ENCODE measurements at regions not wholly inside any gene's neighbourhood (a gene's known extent, or its start where the extent isn't known, plus 50 kb on each side); places are given as distances from the start of the nearest gene placed in this dataset.
"Not testable (repeated sequence)": the region's sequence is repeated elsewhere in the genome, so short reads cannot be mapped to it uniquely, and the experiment has no call there.

DNA sequence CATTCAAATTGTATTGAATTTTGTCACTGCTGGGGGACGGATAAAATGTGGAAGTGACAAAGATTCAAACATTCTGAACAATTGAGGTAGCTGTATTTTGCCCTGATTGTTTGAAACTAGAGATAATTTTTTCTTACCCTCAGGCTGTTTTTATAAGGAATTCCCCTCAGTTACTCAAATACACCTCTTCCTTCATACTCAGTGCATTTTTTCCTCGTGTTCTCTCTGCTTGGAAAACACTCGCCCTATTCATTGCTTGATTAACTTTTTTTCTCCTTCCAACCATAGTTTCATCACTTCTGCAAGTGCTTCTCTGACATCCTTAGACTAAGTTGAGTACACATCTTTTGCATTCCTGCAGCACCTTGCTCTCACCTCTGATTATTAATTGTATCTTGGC, 454.5 kb upstream of the FAM174A start:
- intact Hi-C loops (cut with DNase I; ENCODE audit: low total_unique reads); H3K4me1 ChIP-seq; DNase-seq (ENCODE audit: low spot score in 2 of 2); H3K9me3 ChIP-seq; H3K27me3 ChIP-seq; H3K27ac ChIP-seq; H3K36me3 ChIP-seq; H3K4me3 ChIP-seq: not testable (repeated sequence)

DNA sequence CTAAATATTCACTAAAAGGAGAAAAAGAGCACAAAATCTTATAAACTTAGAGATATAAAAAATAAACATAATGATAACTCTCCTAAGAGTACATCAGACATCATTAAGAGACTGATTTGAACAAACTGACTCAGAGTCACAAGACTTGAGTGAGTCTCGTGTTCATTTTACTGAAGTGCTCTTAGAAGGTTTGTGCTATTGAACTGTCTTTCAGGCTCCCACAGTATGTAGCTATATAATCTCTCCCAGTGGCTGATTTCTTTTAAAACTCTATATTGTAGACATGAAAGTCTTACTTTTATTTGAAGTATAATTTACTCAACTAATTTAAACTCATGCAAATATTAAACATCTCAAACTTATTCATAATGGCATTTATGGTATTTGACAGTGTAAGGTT, 456.0 kb upstream of the FAM174A start:
- H3K27me3 ChIP-seq; intact Hi-C loops (cut with DNase I; ENCODE audit: low total_unique reads); H3K9me3 ChIP-seq; H3K27ac ChIP-seq; H3K4me3 ChIP-seq; H3K4me1 ChIP-seq; H3K36me3 ChIP-seq; DNase-seq (ENCODE audit: low spot score in 2 of 2): not testable (repeated sequence)

DNA sequence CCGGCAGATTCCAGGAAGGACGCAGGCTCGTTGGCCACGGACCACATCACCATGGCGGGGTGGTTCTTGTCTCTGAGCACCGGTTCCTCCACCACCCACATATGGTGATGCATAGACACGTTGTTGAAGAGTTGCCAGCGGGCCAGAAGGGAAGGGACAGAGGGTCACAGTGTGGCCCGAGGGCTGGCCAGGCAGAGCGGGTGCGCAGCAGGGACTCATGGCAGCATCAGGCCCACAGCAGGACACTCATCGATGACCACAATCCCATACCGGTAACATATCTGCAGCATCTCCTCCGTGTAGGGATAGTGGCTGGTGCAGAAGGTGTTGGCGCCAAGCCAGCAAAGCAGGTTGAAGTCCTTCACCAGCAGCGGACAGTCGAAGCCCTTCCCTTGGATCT, 469.2 kb upstream of the FAM174A start:
- H3K27me3 ChIP-seq; H3K9me3 ChIP-seq; H3K36me3 ChIP-seq; DNase-seq (ENCODE audit: low spot score in 2 of 2); H3K4me1 ChIP-seq; H3K4me3 ChIP-seq; intact Hi-C loops (cut with DNase I; ENCODE audit: low total_unique reads); H3K27ac ChIP-seq: not testable (repeated sequence)

DNA sequence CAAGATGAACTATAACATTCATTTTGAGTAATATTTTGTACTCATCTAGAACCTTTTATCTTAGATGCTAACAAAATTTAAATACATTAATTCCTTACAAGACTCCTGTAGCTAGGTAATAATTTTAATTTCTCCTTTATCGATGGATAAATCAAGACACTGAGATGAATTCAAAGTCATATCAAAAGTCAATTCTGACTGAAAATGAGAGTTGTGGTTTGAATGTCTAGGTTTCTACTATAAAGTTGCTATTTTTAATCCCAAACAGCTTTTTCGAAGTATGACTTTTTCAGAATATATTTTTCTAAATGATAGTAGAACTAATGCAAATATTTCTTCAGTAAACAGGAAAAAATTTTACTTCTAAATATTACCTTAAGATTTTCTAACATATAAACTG, 491.7 kb upstream of the FAM174A start:
- Histone ChIP-seq H3K27ac (no peak overlapping the region), H3K4me1 (no peaks in the 10 kb centered on the region), H3K9me3 (no peaks in the 10 kb centered on the region), H3K4me3 (no peak overlapping the region), H3K27me3 (no peaks in the 10 kb centered on the region), H3K36me3 (no peaks in the 10 kb centered on the region)
- DNase-seq (ENCODE audit: low spot score in 2 of 2), result no peak
- TF ChIP-seq, protein P1, sequence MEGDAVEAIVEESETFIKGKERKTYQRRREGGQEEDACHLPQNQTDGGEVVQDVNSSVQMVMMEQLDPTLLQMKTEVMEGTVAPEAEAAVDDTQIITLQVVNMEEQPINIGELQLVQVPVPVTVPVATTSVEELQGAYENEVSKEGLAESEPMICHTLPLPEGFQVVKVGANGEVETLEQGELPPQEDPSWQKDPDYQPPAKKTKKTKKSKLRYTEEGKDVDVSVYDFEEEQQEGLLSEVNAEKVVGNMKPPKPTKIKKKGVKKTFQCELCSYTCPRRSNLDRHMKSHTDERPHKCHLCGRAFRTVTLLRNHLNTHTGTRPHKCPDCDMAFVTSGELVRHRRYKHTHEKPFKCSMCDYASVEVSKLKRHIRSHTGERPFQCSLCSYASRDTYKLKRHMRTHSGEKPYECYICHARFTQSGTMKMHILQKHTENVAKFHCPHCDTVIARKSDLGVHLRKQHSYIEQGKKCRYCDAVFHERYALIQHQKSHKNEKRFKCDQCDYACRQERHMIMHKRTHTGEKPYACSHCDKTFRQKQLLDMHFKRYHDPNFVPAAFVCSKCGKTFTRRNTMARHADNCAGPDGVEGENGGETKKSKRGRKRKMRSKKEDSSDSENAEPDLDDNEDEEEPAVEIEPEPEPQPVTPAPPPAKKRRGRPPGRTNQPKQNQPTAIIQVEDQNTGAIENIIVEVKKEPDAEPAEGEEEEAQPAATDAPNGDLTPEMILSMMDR (IDR thresholded peaks at IDR 0.05), result no peak
- TF ChIP-seq POLR2A (IDR thresholded peaks at IDR 0.05) (no peak), POLR2AphosphoS5 (IDR thresholded peaks at IDR 0.05) (no peak)
- intact Hi-C loops (cut with DNase I; ENCODE audit: low total_unique reads), result no loop called here

DNA sequence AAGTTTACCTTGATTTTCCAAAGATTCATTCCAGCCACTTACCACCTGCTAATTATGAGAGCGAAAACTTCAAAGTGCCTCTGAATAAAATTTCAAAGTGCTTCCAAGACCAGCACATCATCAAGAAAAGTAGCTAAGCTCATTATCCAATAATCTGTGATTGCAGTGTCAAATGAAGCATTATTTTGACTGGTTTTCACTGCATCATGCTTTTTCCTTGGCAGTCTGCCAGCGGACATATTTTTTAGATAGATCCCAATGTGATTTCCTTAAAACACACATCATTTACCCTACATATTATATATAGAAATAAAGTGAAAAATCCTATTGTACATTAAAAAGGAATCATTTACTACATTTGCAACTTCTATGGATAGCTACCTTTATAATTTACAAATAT, 508.6 kb upstream of the FAM174A start:
- Histone ChIP-seq H3K27ac (no peak overlapping the region), H3K36me3 (no peaks in the 10 kb centered on the region), H3K9me3 (no peaks in the 10 kb centered on the region), H3K27me3 (no peaks in the 10 kb centered on the region), H3K4me1 (no peaks in the 10 kb centered on the region), H3K4me3 (no peak overlapping the region)
- TF ChIP-seq POLR2A (IDR thresholded peaks at IDR 0.05) (no peak), POLR2AphosphoS5 (IDR thresholded peaks at IDR 0.05) (no peak)
- TF ChIP-seq, protein P1 (IDR thresholded peaks at IDR 0.05), result no peak
- intact Hi-C loops (cut with DNase I; ENCODE audit: low total_unique reads), result no loop called here
- no peak for DNase-seq (ENCODE audit: low spot score in 2 of 2)

DNA sequence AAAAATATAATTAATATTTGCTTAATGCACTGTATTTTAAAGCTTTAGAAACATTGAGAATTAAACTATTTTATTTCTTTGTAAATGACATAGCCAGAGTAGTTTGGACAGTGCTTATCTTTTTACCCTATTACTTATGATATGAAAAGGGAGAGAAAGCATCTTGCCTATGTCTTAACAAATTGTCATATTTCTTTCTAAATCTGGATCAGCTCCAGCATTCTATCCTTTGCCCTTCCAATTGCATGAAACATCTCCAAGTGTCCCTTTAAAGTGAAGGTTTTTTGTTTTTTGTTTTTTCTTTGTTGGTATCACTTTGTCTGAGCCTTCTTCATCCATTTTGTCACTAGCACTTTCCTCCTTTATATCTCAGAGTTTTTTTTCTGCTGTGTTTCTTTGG, 511.6 kb upstream of the FAM174A start:
- Histone ChIP-seq H3K36me3 (no peaks in the 10 kb centered on the region), H3K4me3 (no peak overlapping the region), H3K27me3 (no peaks in the 10 kb centered on the region), H3K9me3 (no peaks in the 10 kb centered on the region), H3K4me1 (no peaks in the 10 kb centered on the region), H3K27ac (no peak overlapping the region)
- TF ChIP-seq, protein P1 (IDR thresholded peaks at IDR 0.05), result no peak
- no peak for TF ChIP-seq POLR2AphosphoS5 (IDR thresholded peaks at IDR 0.05)
- TF ChIP-seq POLR2A (IDR thresholded peaks at IDR 0.05), result no peak
- no peak for DNase-seq (ENCODE audit: low spot score in 2 of 2)
- intact Hi-C loops (cut with DNase I; ENCODE audit: low total_unique reads), result no loop called here

DNA sequence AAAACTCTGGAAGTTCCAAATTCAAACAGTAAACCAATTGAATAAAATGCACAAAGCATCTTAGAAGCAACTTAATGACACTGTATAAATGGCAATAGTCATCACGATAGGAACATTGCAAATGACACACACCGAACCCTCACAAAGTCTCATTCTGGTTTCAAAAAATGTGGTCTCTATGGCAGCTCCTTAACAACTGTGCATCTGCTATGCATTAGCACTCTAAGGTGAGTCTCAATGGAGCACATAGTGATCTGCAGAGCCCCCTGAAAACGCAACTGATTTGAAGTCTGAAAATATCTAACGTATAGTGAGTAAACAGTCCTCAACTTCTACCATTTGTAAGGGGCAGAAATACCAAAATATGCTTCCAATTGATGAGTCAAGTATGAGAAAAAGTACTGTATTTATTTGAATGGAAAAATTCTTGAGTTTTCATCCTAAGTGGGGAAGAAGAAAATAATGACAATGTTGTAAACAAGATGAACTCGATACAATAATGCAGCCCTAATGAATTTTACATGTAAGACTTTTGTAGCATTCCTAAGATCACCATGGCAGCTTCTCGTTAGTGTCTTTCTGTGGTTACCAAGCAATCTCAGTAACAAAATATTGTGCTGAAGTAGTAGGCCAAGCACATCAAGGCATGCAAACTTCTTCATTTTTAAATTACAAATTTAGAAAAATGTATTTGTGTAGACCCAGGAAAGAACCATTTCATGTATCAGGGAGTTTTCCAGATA, 517.5 kb upstream of the FAM174A start:
- Histone ChIP-seq H3K27ac (no peak overlapping the region), H3K4me1 (no peaks in the 10 kb centered on the region), H3K36me3 (no peaks in the 10 kb centered on the region), H3K4me3 (no peak overlapping the region), H3K9me3 (no peaks in the 10 kb centered on the region), H3K27me3 (no peaks in the 10 kb centered on the region)
- no peak for DNase-seq (ENCODE audit: low spot score in 2 of 2)
- TF ChIP-seq POLR2AphosphoS5 (IDR thresholded peaks at IDR 0.05) (no peak), POLR2A (IDR thresholded peaks at IDR 0.05) (no peak)
- TF ChIP-seq, protein P1 (IDR thresholded peaks at IDR 0.05), result no peak
- intact Hi-C loops (cut with DNase I; ENCODE audit: low total_unique reads), result no loop called here

DNA sequence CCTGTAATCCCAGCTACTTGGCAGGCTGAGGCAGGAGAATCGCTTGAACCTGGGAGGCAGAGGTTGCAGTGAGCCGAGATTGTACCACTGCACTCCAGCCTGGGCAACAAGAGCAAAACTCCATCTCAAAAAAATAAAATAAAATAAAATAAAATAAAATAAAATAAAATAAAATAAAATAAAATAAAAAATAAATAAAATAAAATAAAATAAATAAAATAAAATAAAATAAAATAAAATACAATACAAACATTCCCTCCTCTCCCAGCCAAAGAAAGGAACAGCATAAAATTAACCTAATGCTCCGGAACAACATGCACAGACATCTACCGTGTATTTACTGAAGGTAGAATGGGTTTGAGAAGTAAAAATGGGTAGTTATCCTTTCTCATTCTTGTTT, 521.9 kb upstream of the FAM174A start:
- H3K27me3 ChIP-seq; H3K4me3 ChIP-seq; intact Hi-C loops (cut with DNase I; ENCODE audit: low total_unique reads); H3K9me3 ChIP-seq; H3K27ac ChIP-seq; H3K4me1 ChIP-seq; DNase-seq (ENCODE audit: low spot score in 2 of 2); H3K36me3 ChIP-seq: not testable (repeated sequence)

DNA sequence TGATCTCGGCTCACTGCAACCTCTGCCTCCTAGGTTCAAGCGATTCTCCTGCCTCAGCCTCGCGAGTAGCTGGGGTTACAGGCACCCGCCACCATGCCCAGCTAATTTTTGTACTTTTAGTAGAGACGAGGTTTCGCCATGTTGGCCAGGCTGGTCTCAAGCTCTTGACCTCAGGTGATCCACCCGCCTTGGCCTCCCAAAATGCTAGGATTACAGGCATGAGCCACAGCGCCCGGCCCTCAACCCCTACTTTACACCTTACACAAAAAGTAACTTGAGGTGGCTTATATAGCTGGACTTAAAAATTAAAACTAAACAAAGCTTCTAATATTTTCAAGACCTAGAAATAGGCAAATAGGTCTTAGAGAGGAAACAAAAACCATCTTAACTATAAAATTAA, 524.0 kb upstream of the FAM174A start:
- H3K27ac ChIP-seq; DNase-seq (ENCODE audit: low spot score in 2 of 2); intact Hi-C loops (cut with DNase I; ENCODE audit: low total_unique reads): not testable (repeated sequence)

More for the DNA sequence above, 524.0 kb upstream of the FAM174A start:
- not testable (repeated sequence) for H3K36me3 ChIP-seq, H3K4me3 ChIP-seq, H3K27me3 ChIP-seq, H3K4me1 ChIP-seq, H3K9me3 ChIP-seq
